Small intestine (tissue), 7 donors: ENCODE measurements at regions not wholly inside any gene's neighbourhood (a gene's known extent, or its start where the extent isn't known, plus 50 kb on each side); places are given as distances from the start of the nearest gene placed in this dataset.

Experiments used
- DNase-seq, 2 donors: peaks; one replicate each; pipeline versions ENCODE4 v3.0.0 to v3.0.0-alpha.2; 2013
- FAIRE-seq: peaks from 2 replicates; lab custom pipeline; 2012; peaks lifted over from hg19 to GRCh38; lab: Jason Lieb, UNC
- H3K27ac ChIP-seq, 3 donors: one replicate each; pipeline ENCODE4 v1.5.1; 2013; ENCODE audit warnings: low read length in 2 of 3, mild to moderate bottlenecking in 2 of 3, control low read depth in 1 of 3, inconsistent platforms in 1 of 3, low read depth in 1 of 3, moderate library complexity in 1 of 3
- H3K27me3 ChIP-seq, 3 donors: one replicate each; pipeline ENCODE4 v1.6.1; 2013; ENCODE audit warnings: low read length in 3 of 3, inconsistent platforms in 1 of 3; ENCODE audit not compliant: control insufficient read depth in 3 of 3, insufficient read depth in 3 of 3
- H3K36me3 ChIP-seq, 3 donors: one replicate each; pipeline ENCODE4 v1.6.1; 2013; ENCODE audit warnings: low read length in 3 of 3, inconsistent platforms in 1 of 3, low read depth in 1 of 3, mild to moderate bottlenecking in 1 of 3, moderate library complexity in 1 of 3; ENCODE audit not compliant: control insufficient read depth in 3 of 3, insufficient read depth in 2 of 3
- H3K4me1 ChIP-seq, 3 donors: one replicate each; pipeline ENCODE4 v1.6.1; 2013; ENCODE audit warnings: low read length in 2 of 3, inconsistent platforms in 1 of 3, low read depth in 1 of 3, mild to moderate bottlenecking in 1 of 3, moderate library complexity in 1 of 3; ENCODE audit not compliant: control insufficient read depth in 3 of 3, insufficient read depth in 2 of 3
- H3K4me3 ChIP-seq, 3 donors: one replicate each; pipeline ENCODE4 v1.5.1; 2013; ENCODE audit warnings: low read length in 3 of 3, control low read depth in 1 of 3, inconsistent platforms in 1 of 3, low read depth in 1 of 3, mild to moderate bottlenecking in 1 of 3, moderate library complexity in 1 of 3
- H3K9me3 ChIP-seq, 2 donors: one replicate each; pipeline ENCODE4 v1.6.1; 2013; ENCODE audit warnings: low read depth in 1 of 2, low read length in 1 of 2; ENCODE audit not compliant: control insufficient read depth in 2 of 2, insufficient read depth in 1 of 2
- WGBS, 3 donors: extraction: QIAGEN DNeasy Blood & Tissue Kit; methylation state at CpG; one replicate each; pipeline ENCODE4 v1.1.7; 2013; 5-methylcytosine and 5-hydroxymethylcytosine counted together
- donor health status: healthy with polysubstance abuse.
- donor health status: control.
- donor health status: control.
- donor health status: Bipolar disorder and iron deficiency.
- donor health status: healthy.

DNA sequence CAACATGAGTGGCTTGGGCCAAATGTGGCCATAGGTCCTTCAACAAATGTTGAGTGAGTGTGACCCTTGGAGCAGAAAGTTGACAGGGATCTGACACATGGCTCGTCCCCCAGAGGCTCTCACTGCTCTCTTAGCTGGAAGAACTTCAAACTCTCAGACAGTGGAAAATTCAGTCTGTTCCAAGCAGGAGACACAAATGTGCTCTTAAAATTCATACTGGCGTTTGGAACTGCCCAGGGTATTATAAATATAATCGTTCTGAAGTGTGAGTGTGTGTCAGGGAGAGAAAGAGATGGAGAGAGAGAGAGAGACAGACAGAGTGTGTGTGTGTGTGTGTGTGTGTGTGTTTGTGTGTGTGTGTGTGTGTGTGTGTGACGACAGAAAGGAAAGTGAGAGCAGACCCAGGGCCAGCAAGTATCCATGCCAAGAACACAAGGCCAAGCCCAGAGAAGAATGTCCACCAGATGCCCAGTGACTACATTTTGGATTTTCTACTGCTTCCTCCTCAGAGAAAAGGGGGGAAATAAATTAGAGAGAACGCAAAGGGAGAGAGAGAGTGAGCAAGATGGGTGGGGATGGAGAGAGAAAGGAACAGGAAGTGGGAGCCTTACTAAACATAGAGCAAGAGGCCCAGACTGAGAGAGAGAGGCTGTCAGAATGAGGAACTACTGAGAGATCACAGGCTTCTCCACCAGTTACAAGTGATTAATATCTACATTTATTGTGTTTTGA lies 193.6 kb upstream of the NUDT4 start:
- peak; percentile 15 to 32 for DNase-seq
- Histone ChIP-seq H3K9me3 (peaks cover 0 to 5% of the 10 kb centered on the region in 2 donors), H3K36me3 (no peaks in the 10 kb centered on the region), H3K4me3 (no peak overlapping the region), H3K27me3 (no peaks in the 10 kb centered on the region), H3K4me1 (peaks cover 0 to 12% (median 5%) of the 10 kb centered on the region in 3 donors), H3K27ac (peak overlapping the region in 2 of 3 donors; percentile 36 to 63)
- FAIRE-seq, result no peak
- 38 to 64% (median 64%) methylated on average over 5 of the region's 5 CpGs for WGBS, 3 donors

DNA sequence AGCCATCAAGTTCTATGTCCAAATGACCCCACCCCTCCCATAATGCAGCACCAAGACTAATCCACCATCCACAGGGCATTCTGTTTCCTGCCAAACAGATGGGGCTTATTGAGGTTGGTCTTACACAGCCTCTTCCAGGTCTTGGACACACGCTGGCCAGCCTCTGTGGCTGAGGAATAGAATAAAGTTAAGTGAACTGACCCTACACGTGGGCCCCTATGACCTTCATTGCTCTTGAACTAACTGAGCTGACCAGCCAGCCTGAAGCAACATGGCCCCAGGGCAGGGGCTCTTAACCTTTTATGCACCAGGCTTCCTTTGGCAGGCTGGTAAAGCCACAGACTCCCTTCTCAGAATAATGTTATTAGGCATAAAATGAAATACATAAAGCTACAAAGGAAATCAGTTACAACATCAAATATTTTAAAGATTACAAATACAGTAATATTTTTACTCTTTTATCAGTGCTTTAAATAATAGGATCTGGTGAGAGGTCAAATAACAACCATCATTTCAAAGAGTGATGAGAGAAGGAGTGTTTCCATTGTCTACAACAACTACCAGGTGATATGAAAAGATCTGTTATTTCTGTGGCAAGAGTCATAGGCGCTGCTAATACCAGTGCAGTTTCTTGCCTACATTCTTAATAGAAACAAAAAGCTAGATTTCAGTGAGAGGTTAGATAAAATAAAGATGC lies 192.9 kb upstream of the NUDT4 start:
- no peak for FAIRE-seq
- Histone ChIP-seq H3K27ac (peak overlapping the region in 2 of 3 donors; percentile 36 to 63), H3K4me1 (peaks cover 0 to 12% (median 5%) of the 10 kb centered on the region in 3 donors), H3K27me3 (no peaks in the 10 kb centered on the region), H3K9me3 (peaks cover 0 to 1% of the 10 kb centered on the region in 2 donors), H3K4me3 (no peak overlapping the region), H3K36me3 (no peaks in the 10 kb centered on the region)
- 62 to 88% (median 72%) methylated on average over 3 of the region's 3 CpGs for WGBS, 3 donors
- no peak for DNase-seq

DNA sequence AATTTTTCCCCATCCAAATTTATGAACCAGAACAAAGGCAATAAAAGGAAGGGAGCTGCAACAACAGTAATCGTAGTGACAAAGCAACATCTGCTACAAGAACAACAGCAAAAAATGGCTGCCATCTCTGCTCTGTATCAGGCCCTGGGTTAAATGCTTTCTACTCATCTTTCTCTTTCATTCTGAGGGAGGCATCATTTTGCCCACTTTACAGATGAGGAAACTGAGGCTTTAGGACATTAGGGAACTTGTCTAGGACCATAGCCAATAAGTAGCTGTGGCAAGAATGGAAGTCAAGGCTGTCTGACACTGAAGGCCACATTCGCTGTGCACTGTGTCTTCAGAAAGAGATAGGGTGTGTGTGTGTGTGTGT lies 192.4 kb upstream of the NUDT4 start:
- FAIRE-seq, result no peak
- 87 to 96% (median 88%) methylated on average over 2 of the region's 2 CpGs for WGBS, 3 donors
- no peak overlapping the region for H3K27ac ChIP-seq
- H3K9me3 ChIP-seq, result no peaks in the 10 kb centered on the region
- no peaks in the 10 kb centered on the region for H3K27me3 ChIP-seq
- no peak overlapping the region for H3K4me3 ChIP-seq
- no peaks in the 10 kb centered on the region for H3K36me3 ChIP-seq
- peaks cover 0 to 12% (median 5%) of the 10 kb centered on the region in 3 donors for H3K4me1 ChIP-seq
- DNase-seq, result no peak

DNA sequence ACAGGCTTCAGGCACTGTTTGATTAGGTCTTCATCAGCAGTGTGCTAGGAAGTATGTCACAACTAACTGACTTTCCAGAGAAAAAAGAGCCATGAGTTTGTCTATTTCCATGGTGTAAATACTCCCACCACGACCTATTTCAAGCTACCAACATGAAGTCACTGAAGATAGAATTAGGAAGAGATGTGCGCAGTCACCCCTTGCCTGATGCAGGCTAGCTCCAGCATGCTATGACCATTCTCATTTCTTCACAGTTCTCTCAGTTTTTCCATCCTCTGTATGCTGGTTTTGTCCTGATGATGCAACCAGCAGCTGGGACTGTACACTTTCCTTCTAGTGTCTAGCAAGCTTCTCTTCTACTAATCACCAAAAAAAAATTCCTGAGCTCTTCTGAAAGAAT lies 191.6 kb upstream of the NUDT4 start:
- FAIRE-seq, result no peak
- DNase-seq, result no peak
- Histone ChIP-seq H3K4me1 (peaks cover 0 to 12% (median 5%) of the 10 kb centered on the region in 3 donors), H3K27ac (no peak overlapping the region), H3K27me3 (no peaks in the 10 kb centered on the region), H3K36me3 (no peaks in the 10 kb centered on the region), H3K9me3 (no peaks in the 10 kb centered on the region), H3K4me3 (no peak overlapping the region)
- WGBS, 3 donors, result 74 to 91% (median 89%) methylated on average over 2 of the region's 2 CpGs

DNA sequence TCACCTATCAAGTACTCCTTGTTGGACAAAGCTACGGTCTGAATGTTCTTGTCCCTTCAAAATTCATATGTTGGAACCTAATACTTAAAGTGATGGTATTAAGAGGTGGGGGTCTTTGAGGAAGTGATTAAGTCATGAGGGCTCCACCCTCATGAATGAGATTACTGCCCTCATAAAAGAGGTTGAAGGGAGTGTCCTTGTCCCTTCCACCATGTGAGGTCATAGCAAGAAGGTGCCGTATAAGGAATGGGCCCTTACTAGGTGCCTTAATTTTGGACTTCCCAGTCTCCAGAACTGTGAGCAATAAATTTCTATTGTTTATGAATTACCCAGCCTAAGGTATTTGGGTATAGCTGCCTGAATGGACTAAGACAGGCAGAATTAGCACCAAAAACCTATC lies 191.1 kb upstream of the NUDT4 start:
- Histone ChIP-seq H3K36me3 (no peaks in the 10 kb centered on the region), H3K4me1 (peaks cover 0 to 12% (median 5%) of the 10 kb centered on the region in 3 donors), H3K9me3 (no peaks in the 10 kb centered on the region), H3K4me3 (no peak overlapping the region), H3K27ac (no peak overlapping the region), H3K27me3 (no peaks in the 10 kb centered on the region)
- FAIRE-seq (no peak), DNase-seq (no peak)
- WGBS, 3 donors, result 68 to 95% (median 89%) methylated on average over 2 of the region's 2 CpGs

DNA sequence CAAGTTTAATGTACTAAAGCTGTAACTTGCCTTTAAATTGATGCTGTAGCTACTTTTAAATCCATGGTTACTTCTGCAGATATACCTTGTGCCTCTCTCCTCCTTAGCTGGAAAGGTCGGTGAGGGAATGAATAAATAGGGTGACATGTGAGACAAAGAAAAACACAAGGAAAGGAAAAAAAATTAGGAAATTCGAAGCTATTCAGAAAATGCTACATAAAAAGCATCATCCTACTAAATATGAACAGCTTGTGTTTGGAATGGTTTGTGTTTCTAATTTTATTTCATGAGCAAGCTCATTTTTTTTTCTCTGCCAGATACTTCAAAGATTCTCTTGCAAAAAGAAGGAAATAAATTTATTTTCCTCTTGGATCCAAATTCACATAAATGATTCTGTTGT lies 186.3 kb upstream of the NUDT4 start:
- Histone ChIP-seq H3K36me3 (no peaks in the 10 kb centered on the region), H3K4me3 (no peak overlapping the region), H3K27me3 (no peaks in the 10 kb centered on the region), H3K27ac (no peak overlapping the region), H3K4me1 (no peaks in the 10 kb centered on the region), H3K9me3 (peaks cover 0 to 9% of the 10 kb centered on the region in 2 donors)
- FAIRE-seq (no peak), DNase-seq (no peak)
- WGBS, 3 donors, result 50 to 70% (median 65%) methylated on average over 2 of the region's 2 CpGs

DNA sequence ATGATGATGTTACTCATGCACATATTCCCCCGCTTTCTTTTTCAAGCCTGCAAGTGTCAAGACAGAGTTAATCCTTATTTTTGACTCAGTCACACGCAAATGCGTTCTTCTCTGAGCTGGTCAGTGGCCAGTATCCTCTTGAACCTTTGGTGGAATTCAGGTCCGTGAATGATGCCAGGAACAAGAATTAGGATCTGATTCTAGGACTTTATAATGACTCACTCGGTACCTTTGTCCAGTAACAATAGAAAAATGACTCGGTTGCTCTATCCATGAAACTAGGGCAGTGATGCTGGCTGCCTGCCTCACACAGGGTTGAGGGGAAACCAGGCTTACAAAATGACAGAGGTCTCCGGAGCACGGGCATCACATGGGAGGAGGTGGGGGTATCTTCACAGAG lies 185.8 kb upstream of the NUDT4 start:
- Histone ChIP-seq H3K9me3 (peaks cover 0 to 9% of the 10 kb centered on the region in 2 donors), H3K27ac (no peak overlapping the region), H3K36me3 (no peaks in the 10 kb centered on the region), H3K4me1 (peaks cover 0 to under 1% (median 0%) of the 10 kb centered on the region in 3 donors), H3K4me3 (no peak overlapping the region), H3K27me3 (no peaks in the 10 kb centered on the region)
- no peak for FAIRE-seq
- WGBS, 3 donors, result 71 to 90% (median 87%) methylated on average over 8 of the region's 8 CpGs
- no peak for DNase-seq

DNA sequence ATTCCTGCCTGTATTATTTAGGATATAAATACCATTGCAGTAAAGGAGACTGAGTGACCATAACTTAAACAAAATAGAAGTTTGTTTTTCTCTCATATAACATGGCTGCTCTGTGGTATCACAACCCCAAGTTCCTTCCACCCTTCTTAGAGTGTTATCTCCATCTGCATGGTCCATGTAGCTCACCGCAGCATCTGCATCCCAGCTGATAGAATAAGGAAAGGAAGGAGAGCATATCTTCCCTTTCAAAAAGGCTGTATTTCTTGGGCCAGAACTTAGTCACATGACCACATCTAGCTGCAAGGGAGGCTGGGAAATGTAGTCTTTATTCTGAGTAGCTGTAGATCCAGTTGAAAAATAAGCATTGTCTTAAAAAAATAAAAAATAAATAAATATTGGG lies 184.8 kb upstream of the NUDT4 start:
- no peak overlapping the region for H3K27ac ChIP-seq
- H3K9me3 ChIP-seq, result peaks cover 0 to 9% of the 10 kb centered on the region in 2 donors
- H3K36me3 ChIP-seq, result no peaks in the 10 kb centered on the region
- no peak overlapping the region for H3K4me3 ChIP-seq
- peaks cover 0 to 4% (median 0%) of the 10 kb centered on the region in 3 donors for H3K4me1 ChIP-seq
- no peaks in the 10 kb centered on the region for H3K27me3 ChIP-seq
- no peak for FAIRE-seq
- WGBS, 3 donors, result 98 to 100% (median 100%) methylated on average over 1 of the region's 1 CpG
- no peak for DNase-seq
